Esophagus muscularis mucosa (tissue), 3 donors: ENCODE measurements at regions not wholly inside any gene's neighbourhood (a gene's known extent, or its start where the extent isn't known, plus 50 kb on each side); places are given as distances from the start of the nearest gene placed in this dataset.

ENCODE experiments used
- CTCF ChIP-seq, 3 experiments: fragments of 200-600 bp in 2 of 3; fragments of 450-650 bp in 1 of 3; sonication (generic) in 2 of 3; IDR thresholded peaks; one replicate each; pipeline ENCODE4 v1.5.1; 2017 to 2019; ENCODE audit warnings: antibody characterized with exemption in 3 of 3, mild to moderate bottlenecking in 2 of 3, moderate library complexity in 1 of 3
- EP300 ChIP-seq: sonication (generic); formaldehyde crosslinking; IDR thresholded peaks from one replicate; pipeline ENCODE4 v1.6.1; 2017; ENCODE audit warnings: antibody characterized with exemption

GRCh38 chr16:85517563-85518179 lies 95.5 kb upstream of the GSE1 start:
- TF ChIP-seq CTCF (IDR thresholded peaks at IDR 0.05) = no peak
- no peak for TF ChIP-seq EP300
